ENCODE measurements at regions not wholly inside any gene's neighbourhood (a gene's known extent, or its start where the extent isn't known, plus 50 kb on each side); places are given as distances from the start of the nearest gene placed in this dataset.

DNA sequence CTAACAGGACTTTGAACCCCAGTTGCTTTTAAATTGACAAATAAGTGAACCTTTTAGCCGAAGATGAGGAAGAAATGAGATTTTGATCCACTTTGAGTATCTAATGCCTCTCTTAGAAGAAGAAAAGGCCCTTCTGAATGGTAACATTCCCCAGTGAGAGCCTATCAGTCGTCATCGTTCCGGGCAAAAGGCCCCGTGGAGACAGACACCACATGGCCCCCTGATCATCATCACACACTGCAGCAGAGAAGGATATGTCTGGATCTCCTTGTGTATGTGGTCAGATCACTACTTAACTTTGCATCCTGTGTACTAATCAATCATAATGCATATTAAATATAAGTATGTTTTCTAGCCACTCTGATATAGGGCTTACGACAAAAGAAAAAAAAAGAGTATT, 87.3 kb upstream of the SMYD2 start:
- no peaks in the 10 kb centered on the region for H3K4me1 ChIP-seq (ENCODE audit: low read depth, poor library complexity, severe bottlenecking)
- H3K4me3 ChIP-seq (IDR thresholded peaks at IDR 0.05; ENCODE audit: insufficient read depth, low read depth, low read length): no peak overlapping the region
- no peak for TF ChIP-seq CTCF (conservative IDR thresholded peaks at IDR 0.05; ENCODE audit: low read depth, low read length)
- no peaks in the 10 kb centered on the region for H3K79me2 ChIP-seq (ENCODE audit: insufficient read depth, low read depth)
- H3K36me3 ChIP-seq (ENCODE audit: insufficient read depth): no peaks in the 10 kb centered on the region
- H2AFZ ChIP-seq (ENCODE audit: low read depth): no peak overlapping the region
- H4K20me1 ChIP-seq (ENCODE audit: insufficient read depth): no peaks in the 10 kb centered on the region
- H3K27ac ChIP-seq: no peak overlapping the region
- no peak overlapping the region for H3K9ac ChIP-seq
- H3K27me3 ChIP-seq (ENCODE audit: insufficient read depth, low read depth): no peaks in the 10 kb centered on the region
- H3K4me2 ChIP-seq: no peak overlapping the region

DNA sequence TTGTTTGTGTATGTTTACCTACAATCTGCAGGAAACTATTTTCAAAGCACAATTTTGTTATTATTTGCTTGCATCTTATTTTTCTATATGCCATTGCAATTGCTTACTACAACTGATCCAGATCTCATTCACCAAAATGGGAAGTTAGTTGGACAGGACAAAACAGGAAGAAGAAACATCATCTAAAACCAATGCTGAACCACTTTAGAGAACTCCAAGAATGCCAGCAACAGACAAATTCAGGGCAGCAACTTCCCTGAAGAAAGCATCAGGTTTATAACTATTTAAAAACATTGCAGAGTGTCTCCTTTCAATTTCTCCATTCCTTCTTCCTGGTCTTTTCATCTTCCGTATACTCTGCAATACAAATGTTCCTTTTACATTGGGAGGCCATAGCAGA, 82.4 kb upstream of the SMYD2 start:
- no peak for TF ChIP-seq CTCF (conservative IDR thresholded peaks at IDR 0.05; ENCODE audit: low read depth, low read length)
- Histone ChIP-seq H3K36me3 (ENCODE audit: insufficient read depth) (no peaks in the 10 kb centered on the region), H3K79me2 (ENCODE audit: insufficient read depth, low read depth) (no peaks in the 10 kb centered on the region), H3K4me1 (ENCODE audit: low read depth, poor library complexity, severe bottlenecking) (no peaks in the 10 kb centered on the region), H4K20me1 (ENCODE audit: insufficient read depth) (no peaks in the 10 kb centered on the region), H3K4me2 (no peak overlapping the region), H3K4me3 (IDR thresholded peaks at IDR 0.05; ENCODE audit: insufficient read depth, low read depth, low read length) (no peak overlapping the region), H3K27me3 (ENCODE audit: insufficient read depth, low read depth) (no peaks in the 10 kb centered on the region), H3K9ac (no peak overlapping the region), H2AFZ (ENCODE audit: low read depth) (no peak overlapping the region), H3K27ac (no peak overlapping the region)

DNA sequence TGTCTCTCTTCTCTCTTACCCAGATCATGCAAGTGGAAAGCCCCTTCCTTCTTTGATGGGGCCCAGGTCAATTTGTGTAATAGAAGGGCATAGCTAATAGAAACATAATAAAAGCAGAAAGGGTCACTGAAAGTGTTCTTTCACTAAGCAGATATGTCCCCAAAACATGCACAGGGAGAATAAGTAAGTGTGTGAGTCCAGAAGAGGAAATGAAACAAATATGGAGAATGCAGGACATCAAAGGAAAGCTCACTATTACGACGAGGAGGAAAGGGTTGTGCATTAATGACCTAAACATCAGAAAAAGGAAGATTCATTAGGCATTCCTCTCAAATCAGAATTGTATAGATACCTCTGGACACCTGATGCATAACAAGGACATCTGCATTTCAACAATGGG, 81.4 kb upstream of the SMYD2 start:
- Histone ChIP-seq H3K9ac (no peak overlapping the region), H3K4me2 (no peak overlapping the region), H3K36me3 (ENCODE audit: insufficient read depth) (no peaks in the 10 kb centered on the region), H3K27ac (no peak overlapping the region), H3K4me1 (ENCODE audit: low read depth, poor library complexity, severe bottlenecking) (no peaks in the 10 kb centered on the region), H4K20me1 (ENCODE audit: insufficient read depth) (no peaks in the 10 kb centered on the region), H3K4me3 (IDR thresholded peaks at IDR 0.05; ENCODE audit: insufficient read depth, low read depth, low read length) (no peak overlapping the region), H3K79me2 (ENCODE audit: insufficient read depth, low read depth) (no peaks in the 10 kb centered on the region), H3K27me3 (ENCODE audit: insufficient read depth, low read depth) (no peaks in the 10 kb centered on the region), H2AFZ (ENCODE audit: low read depth) (no peak overlapping the region)
- no peak for TF ChIP-seq CTCF (conservative IDR thresholded peaks at IDR 0.05; ENCODE audit: low read depth, low read length)

DNA sequence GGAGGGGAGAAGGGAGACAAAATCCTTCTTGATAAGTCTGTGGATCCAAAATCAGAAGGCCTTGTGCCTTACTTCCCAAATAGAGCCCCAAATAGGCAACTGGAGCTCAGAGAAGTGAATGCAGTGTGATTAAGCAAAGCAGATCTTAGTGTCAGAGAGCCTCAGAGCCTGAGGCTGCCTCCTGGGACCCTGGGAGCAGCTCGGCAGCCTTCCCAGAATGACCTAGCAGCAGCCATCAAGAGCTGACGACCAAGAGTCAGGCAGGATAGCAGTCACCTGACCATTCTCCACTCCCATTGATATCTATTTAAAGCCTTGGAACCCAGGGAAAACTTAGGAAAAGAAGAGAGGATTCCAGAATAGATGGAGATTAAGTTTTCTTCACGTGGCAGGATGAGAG, 78.0 kb upstream of the SMYD2 start:
- no peak for TF ChIP-seq CTCF (conservative IDR thresholded peaks at IDR 0.05; ENCODE audit: low read depth, low read length)
- Histone ChIP-seq H3K4me1 (ENCODE audit: low read depth, poor library complexity, severe bottlenecking) (no peaks in the 10 kb centered on the region), H3K27ac (no peak overlapping the region), H3K79me2 (ENCODE audit: insufficient read depth, low read depth) (no peaks in the 10 kb centered on the region), H3K9ac (no peak overlapping the region), H3K4me3 (IDR thresholded peaks at IDR 0.05; ENCODE audit: insufficient read depth, low read depth, low read length) (no peak overlapping the region), H3K27me3 (ENCODE audit: insufficient read depth, low read depth) (no peaks in the 10 kb centered on the region), H3K36me3 (ENCODE audit: insufficient read depth) (no peaks in the 10 kb centered on the region), H3K4me2 (no peak overlapping the region), H2AFZ (ENCODE audit: low read depth) (no peak overlapping the region), H4K20me1 (ENCODE audit: insufficient read depth) (no peaks in the 10 kb centered on the region)

- Histone ChIP-seq H2AFZ (ENCODE audit: low read depth) (no peak overlapping the region), H3K9ac (no peak overlapping the region), H3K4me3 (IDR thresholded peaks at IDR 0.05; ENCODE audit: insufficient read depth, low read depth, low read length) (no peak overlapping the region), H3K27ac (no peak overlapping the region), H3K4me2 (no peak overlapping the region), H4K20me1 (ENCODE audit: insufficient read depth) (no peaks in the 10 kb centered on the region), H3K4me1 (ENCODE audit: low read depth, poor library complexity, severe bottlenecking) (no peaks in the 10 kb centered on the region), H3K79me2 (ENCODE audit: insufficient read depth, low read depth) (no peaks in the 10 kb centered on the region), H3K36me3 (ENCODE audit: insufficient read depth) (no peaks in the 10 kb centered on the region), H3K27me3 (ENCODE audit: insufficient read depth, low read depth) (no peaks in the 10 kb centered on the region)
- TF ChIP-seq CTCF (conservative IDR thresholded peaks at IDR 0.05; ENCODE audit: low read depth, low read length): no peak
These were observed 75.9 kb upstream of the SMYD2 start for GRCh38 chr1:214205053-214205452.

Measured in KMS-11 (cell line).